ENCODE measurements at regions not wholly inside any gene's neighbourhood (a gene's known extent, or its start where the extent isn't known, plus 50 kb on each side); places are given as distances from the start of the nearest gene placed in this dataset.

- no peaks in the 10 kb centered on the region for H3K27me3 Mint-ChIP-seq
- peaks cover 1% of the 10 kb centered on the region for H3K9me3 Mint-ChIP-seq
- POLR2A ChIA-PET: no interaction called here
- Histone ChIP-seq H3K27me3 (ENCODE audit: control insufficient read depth in 1 of 2, insufficient read depth in 2 of 2, low read length in 2 of 2) (no peaks in the 10 kb centered on the region), H3K4me1 (ENCODE audit: insufficient read depth, low read length) (no peaks in the 10 kb centered on the region), H3K36me3 (ENCODE audit: insufficient read depth, low read length) (no peaks in the 10 kb centered on the region), H3K4me3 (ENCODE audit: low read length) (no peak overlapping the region), H3K9me3 (ENCODE audit: control insufficient read depth in 1 of 2, insufficient read depth in 1 of 2, low read length in 2 of 2) (no peaks in the 10 kb centered on the region), H3K27ac (ENCODE audit: low read depth in 1 of 2, low read length in 2 of 2) (no peak overlapping the region)
- H3K4me3 Mint-ChIP-seq: no peak overlapping the region
- TF ChIP-seq CTCF (IDR thresholded peaks at IDR 0.05): no peak
- no peak for DNase-seq
- intact Hi-C loops (cut with DNase I, micrococcal nuclease): no loop called here
- no peaks in the 10 kb centered on the region for H3K4me1 Mint-ChIP-seq (ENCODE audit: low read depth)
- CTCF ChIA-PET: no interaction called here
- no peak overlapping the region for H3K27ac Mint-ChIP-seq
- ATAC-seq (ENCODE audit: poor library complexity): no peak
- no peaks in the 10 kb centered on the region for H3K36me3 Mint-ChIP-seq (ENCODE audit: low read depth)
These were observed 523.8 kb upstream of the SPHKAP start for GRCh38 chr2:228705318-228705717.

GRCh38 chr2:228703152-228703551, 521.7 kb upstream of the SPHKAP start:
- Mint-ChIP-seq H3K27me3 (no peaks in the 10 kb centered on the region), H3K27ac (no peak overlapping the region), H3K36me3 (ENCODE audit: low read depth) (no peaks in the 10 kb centered on the region), H3K9me3 (no peaks in the 10 kb centered on the region), H3K4me1 (ENCODE audit: low read depth) (no peaks in the 10 kb centered on the region), H3K4me3 (no peak overlapping the region)
- no peaks in the 10 kb centered on the region for H3K9me3 ChIP-seq (ENCODE audit: control insufficient read depth in 1 of 2, insufficient read depth in 1 of 2, low read length in 2 of 2)
- no peaks in the 10 kb centered on the region for H3K36me3 ChIP-seq (ENCODE audit: insufficient read depth, low read length)
- H3K4me3 ChIP-seq (ENCODE audit: low read length): no peak overlapping the region
- POLR2A ChIA-PET: no interaction called here
- H3K4me1 ChIP-seq (ENCODE audit: insufficient read depth, low read length): no peaks in the 10 kb centered on the region
- CTCF ChIA-PET: no interaction called here
- H3K27me3 ChIP-seq (ENCODE audit: control insufficient read depth in 1 of 2, insufficient read depth in 2 of 2, low read length in 2 of 2): no peaks in the 10 kb centered on the region
- no peak for TF ChIP-seq CTCF (IDR thresholded peaks at IDR 0.05)
- DNase-seq: no peak
- intact Hi-C loops (cut with DNase I, micrococcal nuclease): no loop called here
- H3K27ac ChIP-seq (ENCODE audit: low read depth in 1 of 2, low read length in 2 of 2): no peak overlapping the region
- no peak for ATAC-seq (ENCODE audit: poor library complexity)

- ChIA-PET CTCF (no interaction called here), POLR2A (no interaction called here)
- H3K36me3 ChIP-seq (ENCODE audit: insufficient read depth, low read length): no peaks in the 10 kb centered on the region
- no peaks in the 10 kb centered on the region for H3K27me3 Mint-ChIP-seq
- no peak overlapping the region for H3K27ac ChIP-seq (ENCODE audit: low read depth in 1 of 2, low read length in 2 of 2)
- no peaks in the 10 kb centered on the region for H3K9me3 ChIP-seq (ENCODE audit: control insufficient read depth in 1 of 2, insufficient read depth in 1 of 2, low read length in 2 of 2)
- TF ChIP-seq CTCF (IDR thresholded peaks at IDR 0.05): no peak
- no peaks in the 10 kb centered on the region for H3K4me1 Mint-ChIP-seq (ENCODE audit: low read depth)
- no peak overlapping the region for H3K4me3 ChIP-seq (ENCODE audit: low read length)
- ATAC-seq (ENCODE audit: poor library complexity) (no peak), DNase-seq (no peak)
- H3K4me1 ChIP-seq (ENCODE audit: insufficient read depth, low read length): no peaks in the 10 kb centered on the region
- H3K27me3 ChIP-seq (ENCODE audit: control insufficient read depth in 1 of 2, insufficient read depth in 2 of 2, low read length in 2 of 2): no peaks in the 10 kb centered on the region
- H3K36me3 Mint-ChIP-seq (ENCODE audit: low read depth): no peaks in the 10 kb centered on the region
- intact Hi-C loops (cut with DNase I, micrococcal nuclease): no loop called here
- peaks cover 2% of the 10 kb centered on the region for H3K9me3 Mint-ChIP-seq
- no peak overlapping the region for H3K4me3 Mint-ChIP-seq
- no peak overlapping the region for H3K27ac Mint-ChIP-seq
These were observed 520.0 kb upstream of the SPHKAP start for GRCh38 chr2:228701506-228701905.

Measured in CD4-positive, alpha-beta T cell (primary cell).